Liver (tissue), 3 donors: ENCODE measurements at regions not wholly inside any gene's neighbourhood (a gene's known extent, or its start where the extent isn't known, plus 50 kb on each side); places are given as distances from the start of the nearest gene placed in this dataset.

Experiments
- FOXA1 ChIP-seq: IDR thresholded peaks from 2 replicates; pipeline ENCODE4 v1.6.1; 2016; ENCODE audit warnings: antibody characterized with exemption
- GABPA ChIP-seq, 2 donors: IDR thresholded peaks in 1 of 2; conservative IDR thresholded peaks in 1 of 2; 2 replicates each; pipeline ENCODE4 v1.6.1; 2016; ENCODE audit warnings: antibody characterized with exemption in 2 of 2, mild to moderate bottlenecking in 1 of 2, moderate library complexity in 1 of 2
- JUND ChIP-seq, 2 donors: IDR thresholded peaks; 2 replicates each; pipeline ENCODE4 v1.6.1; 2016; ENCODE audit warnings: antibody characterized with exemption in 2 of 2
- NR2F2 ChIP-seq: IDR thresholded peaks from 2 replicates; pipeline ENCODE4 v1.6.1; 2016; ENCODE audit warnings: antibody characterized with exemption
- RXRA ChIP-seq, 2 donors: IDR thresholded peaks; 2 replicates each; pipeline ENCODE4 v1.6.1; 2017 to 2018; ENCODE audit warnings: antibody characterized with exemption in 2 of 2, mild to moderate bottlenecking in 1 of 2
- TAF1 ChIP-seq: conservative IDR thresholded peaks from 2 replicates; pipeline ENCODE4 v1.6.1; 2016; ENCODE audit warnings: antibody characterized with exemption, mild to moderate bottlenecking
- YY1 ChIP-seq: IDR thresholded peaks from 2 replicates; pipeline ENCODE4 v1.6.1; 2016; ENCODE audit warnings: antibody characterized with exemption, mild to moderate bottlenecking
- TF ChIP-seq, protein P1 (sequence below): IDR thresholded peaks from 2 replicates; pipeline ENCODE4 v1.6.1; 2016; ENCODE audit warnings: antibody characterized with exemption
- TF ChIP-seq, protein P2 (sequence below): fragments of 150-350 bp; IDR thresholded peaks from 2 replicates; pipeline ENCODE4 v1.5.1; 2017; ENCODE audit warnings: improper control_type of control experiment, low read depth, low read length; ENCODE audit not compliant: missing input control
- TF ChIP-seq, protein P3 (sequence below): IDR thresholded peaks from 2 replicates; pipeline ENCODE4 v1.6.1; 2016; ENCODE audit warnings: antibody characterized with exemption, mild to moderate bottlenecking
- donor health status: healthy.
- donor health status: healthy.

DNA sequence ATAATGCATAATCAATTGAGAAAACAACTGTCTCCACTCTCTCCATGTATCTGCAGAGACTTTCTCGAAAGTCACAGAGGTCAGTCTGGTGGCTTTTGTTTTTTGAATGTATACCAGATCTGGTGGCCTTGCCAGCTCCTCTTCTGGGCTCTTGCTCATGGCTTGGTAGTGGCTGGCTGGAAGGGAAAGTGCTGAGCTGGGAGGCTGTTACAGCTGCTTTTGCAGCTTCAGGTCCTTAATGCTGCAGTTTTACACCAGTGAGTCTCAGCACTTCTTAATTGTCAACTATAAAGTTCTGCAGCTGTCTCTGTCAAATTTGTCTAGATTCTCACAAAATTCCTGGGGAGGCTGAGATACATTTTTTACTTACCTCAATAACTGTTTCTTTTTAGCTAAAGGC lies 390.0 kb downstream of the GRXCR1 start:
- TF ChIP-seq, protein P1, sequence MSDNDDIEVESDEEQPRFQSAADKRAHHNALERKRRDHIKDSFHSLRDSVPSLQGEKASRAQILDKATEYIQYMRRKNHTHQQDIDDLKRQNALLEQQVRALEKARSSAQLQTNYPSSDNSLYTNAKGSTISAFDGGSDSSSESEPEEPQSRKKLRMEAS: no peak
- TF ChIP-seq, protein P2, sequence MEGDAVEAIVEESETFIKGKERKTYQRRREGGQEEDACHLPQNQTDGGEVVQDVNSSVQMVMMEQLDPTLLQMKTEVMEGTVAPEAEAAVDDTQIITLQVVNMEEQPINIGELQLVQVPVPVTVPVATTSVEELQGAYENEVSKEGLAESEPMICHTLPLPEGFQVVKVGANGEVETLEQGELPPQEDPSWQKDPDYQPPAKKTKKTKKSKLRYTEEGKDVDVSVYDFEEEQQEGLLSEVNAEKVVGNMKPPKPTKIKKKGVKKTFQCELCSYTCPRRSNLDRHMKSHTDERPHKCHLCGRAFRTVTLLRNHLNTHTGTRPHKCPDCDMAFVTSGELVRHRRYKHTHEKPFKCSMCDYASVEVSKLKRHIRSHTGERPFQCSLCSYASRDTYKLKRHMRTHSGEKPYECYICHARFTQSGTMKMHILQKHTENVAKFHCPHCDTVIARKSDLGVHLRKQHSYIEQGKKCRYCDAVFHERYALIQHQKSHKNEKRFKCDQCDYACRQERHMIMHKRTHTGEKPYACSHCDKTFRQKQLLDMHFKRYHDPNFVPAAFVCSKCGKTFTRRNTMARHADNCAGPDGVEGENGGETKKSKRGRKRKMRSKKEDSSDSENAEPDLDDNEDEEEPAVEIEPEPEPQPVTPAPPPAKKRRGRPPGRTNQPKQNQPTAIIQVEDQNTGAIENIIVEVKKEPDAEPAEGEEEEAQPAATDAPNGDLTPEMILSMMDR: no peak
- no peak for TF ChIP-seq GABPA (IDR thresholded peaks at IDR 0.05 in 1 of 2, conservative IDR thresholded peaks at IDR 0.05 in 1 of 2)
- TF ChIP-seq RXRA (IDR thresholded peaks at IDR 0.05): no peak
- no peak for TF ChIP-seq FOXA1
- no peak for TF ChIP-seq YY1
- TF ChIP-seq, protein P3, sequence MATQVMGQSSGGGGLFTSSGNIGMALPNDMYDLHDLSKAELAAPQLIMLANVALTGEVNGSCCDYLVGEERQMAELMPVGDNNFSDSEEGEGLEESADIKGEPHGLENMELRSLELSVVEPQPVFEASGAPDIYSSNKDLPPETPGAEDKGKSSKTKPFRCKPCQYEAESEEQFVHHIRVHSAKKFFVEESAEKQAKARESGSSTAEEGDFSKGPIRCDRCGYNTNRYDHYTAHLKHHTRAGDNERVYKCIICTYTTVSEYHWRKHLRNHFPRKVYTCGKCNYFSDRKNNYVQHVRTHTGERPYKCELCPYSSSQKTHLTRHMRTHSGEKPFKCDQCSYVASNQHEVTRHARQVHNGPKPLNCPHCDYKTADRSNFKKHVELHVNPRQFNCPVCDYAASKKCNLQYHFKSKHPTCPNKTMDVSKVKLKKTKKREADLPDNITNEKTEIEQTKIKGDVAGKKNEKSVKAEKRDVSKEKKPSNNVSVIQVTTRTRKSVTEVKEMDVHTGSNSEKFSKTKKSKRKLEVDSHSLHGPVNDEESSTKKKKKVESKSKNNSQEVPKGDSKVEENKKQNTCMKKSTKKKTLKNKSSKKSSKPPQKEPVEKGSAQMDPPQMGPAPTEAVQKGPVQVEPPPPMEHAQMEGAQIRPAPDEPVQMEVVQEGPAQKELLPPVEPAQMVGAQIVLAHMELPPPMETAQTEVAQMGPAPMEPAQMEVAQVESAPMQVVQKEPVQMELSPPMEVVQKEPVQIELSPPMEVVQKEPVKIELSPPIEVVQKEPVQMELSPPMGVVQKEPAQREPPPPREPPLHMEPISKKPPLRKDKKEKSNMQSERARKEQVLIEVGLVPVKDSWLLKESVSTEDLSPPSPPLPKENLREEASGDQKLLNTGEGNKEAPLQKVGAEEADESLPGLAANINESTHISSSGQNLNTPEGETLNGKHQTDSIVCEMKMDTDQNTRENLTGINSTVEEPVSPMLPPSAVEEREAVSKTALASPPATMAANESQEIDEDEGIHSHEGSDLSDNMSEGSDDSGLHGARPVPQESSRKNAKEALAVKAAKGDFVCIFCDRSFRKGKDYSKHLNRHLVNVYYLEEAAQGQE: no peak
- no peak for TF ChIP-seq NR2F2
- TF ChIP-seq TAF1: no peak
- TF ChIP-seq JUND (IDR thresholded peaks at IDR 0.05): no peak
